Epidermal melanocyte (primary cell): ENCODE measurements at regions not wholly inside any gene's neighbourhood (a gene's known extent, or its start where the extent isn't known, plus 50 kb on each side); places are given as distances from the start of the nearest gene placed in this dataset.
"Not testable (repeated sequence)": the region's sequence is repeated elsewhere in the genome, so short reads cannot be mapped to it uniquely, and the experiment has no call there.

Experiments
- DNase-seq: peaks from one replicate; pipeline ENCODE4 v3.0.0; 2011; ENCODE audit warnings: low spot score; ENCODE audit not compliant: insufficient read length

- DNase-seq = no peak
Measured at GRCh38 chr11:82216927-82217570, 516.6 kb downstream of the FAM181B start.

- no peak for DNase-seq
Measured at GRCh38 chr11:82210011-82210410, 523.7 kb downstream of the FAM181B start.

- DNase-seq = no peak
Measured at GRCh38 chr11:82195283-82195682, 538.4 kb downstream of the FAM181B start.

- DNase-seq = no peak
Measured at GRCh38 chr11:82194521-82194920, 539.1 kb downstream of the FAM181B start.

- no peak for DNase-seq
Measured at GRCh38 chr11:82191695-82192094, 542.0 kb downstream of the FAM181B start.

- no peak for DNase-seq
Measured at GRCh38 chr11:82185925-82186324, 547.7 kb downstream of the FAM181B start.

- DNase-seq = no peak
Measured at GRCh38 chr11:82184966-82185365, 548.7 kb downstream of the FAM181B start.

GRCh38 chr11:82183346-82183745, 550.3 kb downstream of the FAM181B start:
- no peak for DNase-seq

GRCh38 chr11:82182697-82183096, 551.0 kb downstream of the FAM181B start:
- not testable (repeated sequence) for DNase-seq

GRCh38 chr11:82181796-82182195, 551.9 kb downstream of the FAM181B start:
- not testable (repeated sequence) for DNase-seq

GRCh38 chr11:82176945-82177344, 556.7 kb downstream of the FAM181B start:
- DNase-seq = no peak

- DNase-seq = no peak
Measured at GRCh38 chr11:82176365-82176764, 557.3 kb downstream of the FAM181B start.

- DNase-seq = no peak
Measured at GRCh38 chr11:82174610-82175009, 559.1 kb downstream of the FAM181B start.

- DNase-seq = no peak
Measured at GRCh38 chr11:82146789-82147188, 586.9 kb downstream of the FAM181B start.

- DNase-seq = no peak
Measured at GRCh38 chr11:82118946-82119345, 614.7 kb downstream of the FAM181B start.

- no peak for DNase-seq
Measured at GRCh38 chr11:82117362-82117761, 616.3 kb downstream of the FAM181B start.

GRCh38 chr11:82105331-82105998, 628.2 kb downstream of the FAM181B start:
- no peak for DNase-seq

GRCh38 chr11:82092904-82093303, 640.8 kb downstream of the FAM181B start:
- no peak for DNase-seq

GRCh38 chr11:82089426-82089825, 644.2 kb downstream of the FAM181B start:
- DNase-seq = no peak

GRCh38 chr11:82085493-82085892, 648.2 kb downstream of the FAM181B start:
- DNase-seq = no peak

- DNase-seq = no peak
Measured at GRCh38 chr11:82082976-82083375, 650.7 kb downstream of the FAM181B start.

- DNase-seq = no peak
Measured at GRCh38 chr11:82080160-82080559, 653.5 kb downstream of the FAM181B start.

GRCh38 chr11:82076126-82076525, 657.5 kb downstream of the FAM181B start:
- DNase-seq = no peak
